MCF 10A (cell line): ENCODE measurements at regions not wholly inside any gene's neighbourhood (a gene's known extent, or its start where the extent isn't known, plus 50 kb on each side); places are given as distances from the start of the nearest gene placed in this dataset.

ENCODE experiments used
- BruUV-seq: library from RNA; stranded (reverse); fragments of 400-500 nt; replicated peaks from 2 replicates; lab custom pipeline; 2021; lab: Mats Ljungman, UMichigan
- CTCF ChIA-PET: fragments of 300-600 bp; sonication (Branson Sonifier 250); formaldehyde crosslinking; extraction: SDS; loops from one replicate; lab custom pipeline; 2021; ENCODE audit warnings: antibody characterized with exemption, inconsistent platforms; lab: Yijun Ruan, JAX
- POLR2A ChIA-PET: fragments of 300-600, 350-650 bp; sonication (Branson Sonifier 250); formaldehyde crosslinking; extraction: SDS; loops from one replicate; lab custom pipeline; 2020; ENCODE audit warnings: antibody characterized with exemption, inconsistent platforms; lab: Yijun Ruan, JAX
- DNase-seq: peaks from one replicate; pipeline ENCODE4 v3.0.0-alpha.2; 2018; ENCODE audit not compliant: unreplicated experiment
- H3K27ac Mint-ChIP-seq: one replicate; pipeline ENCODE4 v1.8.0; 2022; ENCODE audit warnings: mild to moderate bottlenecking, low read depth, mixed read lengths; ENCODE audit not compliant: unreplicated experiment
- H3K27me3 Mint-ChIP-seq: one replicate; pipeline ENCODE4 v1.8.0; 2022; ENCODE audit warnings: mixed read lengths; ENCODE audit not compliant: insufficient read depth, unreplicated experiment
- H3K36me3 Mint-ChIP-seq: one replicate; pipeline ENCODE4 v1.8.0; 2022; ENCODE audit warnings: mild to moderate bottlenecking, moderate library complexity, mixed read lengths; ENCODE audit not compliant: insufficient read depth, unreplicated experiment
- H3K4me1 Mint-ChIP-seq: one replicate; pipeline ENCODE4 v1.8.0; 2022; ENCODE audit warnings: mixed read lengths; ENCODE audit not compliant: insufficient read depth, unreplicated experiment
- H3K4me3 Mint-ChIP-seq: one replicate; pipeline ENCODE4 v1.8.0; 2022; ENCODE audit warnings: mild to moderate bottlenecking, moderate library complexity, mixed read lengths; ENCODE audit not compliant: unreplicated experiment
- H3K9me3 Mint-ChIP-seq: one replicate; pipeline ENCODE4 v1.8.0; 2022; ENCODE audit warnings: mixed read lengths; ENCODE audit not compliant: unreplicated experiment
- CTCF ChIP-seq: fragments of 200-600 bp; IDR thresholded peaks from one replicate; pipeline ENCODE4 v1.8.0; 2022; ENCODE audit warnings: antibody characterized with exemption, mild to moderate bottlenecking; ENCODE audit not compliant: unreplicated experiment
- intact Hi-C: fragments of 100-400 bp; cut with micrococcal nuclease; formaldehyde crosslinking; loops from 2 replicates; pipeline ENCODE4 v1.14.1; 2022

- BruUV-seq = no TSS peak
- CTCF ChIA-PET = interaction anchor here (0.6 kb wide), 1 partner anchor 572 kb away, joined by 3 read pairs; no protein-coding TSS in a partner anchor
- POLR2A ChIA-PET = no interaction called here
Observed at GRCh38 chr12:118925826-118926225, 55.5 kb upstream of the SRRM4 start.

More at GRCh38 chr12:118925826-118926225, 55.5 kb upstream of the SRRM4 start:
- peaks cover 63% of the 10 kb centered on the region for H3K9me3 Mint-ChIP-seq
- H3K4me3 Mint-ChIP-seq = no peak overlapping the region
- no peaks in the 10 kb centered on the region for H3K36me3 Mint-ChIP-seq
- no peak for TF ChIP-seq CTCF
- H3K27ac Mint-ChIP-seq = no peak overlapping the region
- no peak for DNase-seq
- no peaks in the 10 kb centered on the region for H3K27me3 Mint-ChIP-seq
- intact Hi-C loops = no loop called here
- H3K4me1 Mint-ChIP-seq = no peaks in the 10 kb centered on the region
